ENCODE measurements at regions not wholly inside any gene's neighbourhood (a gene's known extent, or its start where the extent isn't known, plus 50 kb on each side); places are given as distances from the start of the nearest gene placed in this dataset.

DNA sequence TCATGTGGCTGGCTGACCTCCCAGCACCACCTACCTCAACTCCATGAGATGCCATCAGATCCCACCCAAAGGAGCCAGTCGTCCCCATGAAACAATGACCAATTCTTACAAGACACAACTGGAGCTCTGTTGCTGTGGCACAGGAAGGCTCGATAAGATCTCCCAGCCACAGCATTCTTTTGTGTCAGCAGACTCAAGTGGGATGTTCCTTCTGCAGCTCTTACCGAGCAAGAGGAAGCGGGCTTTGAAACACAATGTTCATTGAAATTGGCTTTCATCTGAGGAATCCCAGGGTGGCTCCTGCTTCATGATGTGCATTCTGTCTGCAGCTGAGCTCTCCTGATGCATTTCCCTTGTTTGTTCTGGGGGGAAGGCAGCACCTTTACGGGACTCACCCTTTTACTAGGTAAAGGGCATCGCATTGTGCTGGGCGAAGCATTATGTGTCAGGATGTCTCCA, 222.0 kb upstream of the SGK1 start (continued):
- TF ChIP-seq TEAD1 (CRISPR knock-in tag; IDR thresholded peaks at IDR 0.05) (peak in 1 of 2 experiments; percentile 17; a peak in 1 of 4 replicates), ZNF121 (CRISPR knock-in tag; conservative IDR thresholded peaks at IDR 0.05) (no peak), ZNF354B (CRISPR knock-in tag; IDR thresholded peaks at IDR 0.05) (no peak), MYBL2 (IDR thresholded peaks at IDR 0.05; ENCODE audit: low read depth) (no peak), MYBL2 (CRISPR knock-in tag; IDR thresholded peaks at IDR 0.05; ENCODE audit: borderline replicate concordance) (no peak), ZNF23 (CRISPR knock-in tag; IDR thresholded peaks at IDR 0.05) (no peak), PHF8 (IDR thresholded peaks at IDR 0.05; ENCODE audit: borderline replicate concordance, low read length) (no peak), RAD21 (CRISPR knock-in tag; conservative IDR thresholded peaks at IDR 0.05 in 1 of 2, IDR thresholded peaks at IDR 0.05 in 1 of 2) (peak in 1 of 2 experiments; percentile 2; a peak in 1 of 4 replicates), HNRNPK (IDR thresholded peaks at IDR 0.05; ENCODE audit: low read depth, low read length, poor library complexity, severe bottlenecking) (no peak), NCOA4 (IDR thresholded peaks at IDR 0.05; ENCODE audit: partially characterized antibody) (no peak), SOX6 (IDR thresholded peaks at IDR 0.05) (peak; percentile 59), HIVEP1 (CRISPR knock-in tag; IDR thresholded peaks at IDR 0.05) (no peak), FOXK2 (conservative IDR thresholded peaks at IDR 0.05 in 1 of 2, IDR thresholded peaks at IDR 0.05 in 1 of 2; ENCODE audit: low read depth in 2 of 2) (no peak), CEBPB (tag; IDR thresholded peaks at IDR 0.05) (no peak), NR1H2 (CRISPR knock-in tag; IDR thresholded peaks at IDR 0.05) (no peak), RFX5 (IDR thresholded peaks at IDR 0.05; ENCODE audit: low read depth, low read length) (no peak), GABPA (tag; conservative IDR thresholded peaks at IDR 0.05; ENCODE audit: low read depth) (no peak), ZNF408 (CRISPR knock-in tag; IDR thresholded peaks at IDR 0.05; ENCODE audit: low read depth) (no peak), SMARCA4 (IDR thresholded peaks at IDR 0.05) (no peak), ZNF431 (CRISPR knock-in tag; IDR thresholded peaks at IDR 0.05) (no peak), ZNF133 (CRISPR knock-in tag; IDR thresholded peaks at IDR 0.05) (no peak), ZNF165 (CRISPR knock-in tag; IDR thresholded peaks at IDR 0.05; ENCODE audit: borderline replicate concordance) (no peak)
- TF ChIP-seq, protein P1, sequence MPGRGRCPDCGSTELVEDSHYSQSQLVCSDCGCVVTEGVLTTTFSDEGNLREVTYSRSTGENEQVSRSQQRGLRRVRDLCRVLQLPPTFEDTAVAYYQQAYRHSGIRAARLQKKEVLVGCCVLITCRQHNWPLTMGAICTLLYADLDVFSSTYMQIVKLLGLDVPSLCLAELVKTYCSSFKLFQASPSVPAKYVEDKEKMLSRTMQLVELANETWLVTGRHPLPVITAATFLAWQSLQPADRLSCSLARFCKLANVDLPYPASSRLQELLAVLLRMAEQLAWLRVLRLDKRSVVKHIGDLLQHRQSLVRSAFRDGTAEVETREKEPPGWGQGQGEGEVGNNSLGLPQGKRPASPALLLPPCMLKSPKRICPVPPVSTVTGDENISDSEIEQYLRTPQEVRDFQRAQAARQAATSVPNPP (IDR thresholded peaks at IDR 0.05; ENCODE audit: borderline replicate concordance, insufficient read depth, insufficient read length) = no peak
- TF ChIP-seq, protein P2, sequence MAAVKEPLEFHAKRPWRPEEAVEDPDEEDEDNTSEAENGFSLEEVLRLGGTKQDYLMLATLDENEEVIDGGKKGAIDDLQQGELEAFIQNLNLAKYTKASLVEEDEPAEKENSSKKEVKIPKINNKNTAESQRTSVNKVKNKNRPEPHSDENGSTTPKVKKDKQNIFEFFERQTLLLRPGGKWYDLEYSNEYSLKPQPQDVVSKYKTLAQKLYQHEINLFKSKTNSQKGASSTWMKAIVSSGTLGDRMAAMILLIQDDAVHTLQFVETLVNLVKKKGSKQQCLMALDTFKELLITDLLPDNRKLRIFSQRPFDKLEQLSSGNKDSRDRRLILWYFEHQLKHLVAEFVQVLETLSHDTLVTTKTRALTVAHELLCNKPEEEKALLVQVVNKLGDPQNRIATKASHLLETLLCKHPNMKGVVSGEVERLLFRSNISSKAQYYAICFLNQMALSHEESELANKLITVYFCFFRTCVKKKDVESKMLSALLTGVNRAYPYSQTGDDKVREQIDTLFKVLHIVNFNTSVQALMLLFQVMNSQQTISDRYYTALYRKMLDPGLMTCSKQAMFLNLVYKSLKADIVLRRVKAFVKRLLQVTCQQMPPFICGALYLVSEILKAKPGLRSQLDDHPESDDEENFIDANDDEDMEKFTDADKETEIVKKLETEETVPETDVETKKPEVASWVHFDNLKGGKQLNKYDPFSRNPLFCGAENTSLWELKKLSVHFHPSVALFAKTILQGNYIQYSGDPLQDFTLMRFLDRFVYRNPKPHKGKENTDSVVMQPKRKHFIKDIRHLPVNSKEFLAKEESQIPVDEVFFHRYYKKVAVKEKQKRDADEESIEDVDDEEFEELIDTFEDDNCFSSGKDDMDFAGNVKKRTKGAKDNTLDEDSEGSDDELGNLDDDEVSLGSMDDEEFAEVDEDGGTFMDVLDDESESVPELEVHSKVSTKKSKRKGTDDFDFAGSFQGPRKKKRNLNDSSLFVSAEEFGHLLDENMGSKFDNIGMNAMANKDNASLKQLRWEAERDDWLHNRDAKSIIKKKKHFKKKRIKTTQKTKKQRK (IDR thresholded peaks at IDR 0.05; ENCODE audit: borderline replicate concordance, low read depth, low read length) = no peak
- TF ChIP-seq, protein P3, sequence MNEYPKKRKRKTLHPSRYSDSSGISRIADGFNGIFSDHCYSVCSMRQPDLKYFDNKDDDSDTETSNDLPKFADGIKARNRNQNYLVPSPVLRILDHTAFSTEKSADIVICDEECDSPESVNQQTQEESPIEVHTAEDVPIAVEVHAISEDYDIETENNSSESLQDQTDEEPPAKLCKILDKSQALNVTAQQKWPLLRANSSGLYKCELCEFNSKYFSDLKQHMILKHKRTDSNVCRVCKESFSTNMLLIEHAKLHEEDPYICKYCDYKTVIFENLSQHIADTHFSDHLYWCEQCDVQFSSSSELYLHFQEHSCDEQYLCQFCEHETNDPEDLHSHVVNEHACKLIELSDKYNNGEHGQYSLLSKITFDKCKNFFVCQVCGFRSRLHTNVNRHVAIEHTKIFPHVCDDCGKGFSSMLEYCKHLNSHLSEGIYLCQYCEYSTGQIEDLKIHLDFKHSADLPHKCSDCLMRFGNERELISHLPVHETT (CRISPR knock-in tag; conservative IDR thresholded peaks at IDR 0.05 in 1 of 2, IDR thresholded peaks at IDR 0.05 in 1 of 2) = peak in 1 of 2 experiments; percentile 60; a peak in 1 of 4 replicates
